Activated CD8-positive, alpha-beta T cell treated with anti-CD3 and anti-CD28 coated beads for 36 hours (primary cell): ENCODE measurements at regions not wholly inside any gene's neighbourhood (a gene's known extent, or its start where the extent isn't known, plus 50 kb on each side); places are given as distances from the start of the nearest gene placed in this dataset.

Experiments
- ATAC-seq: fragments of 200-7000 bp; cut with Tn5 transposase; one replicate; pipeline ENCODE4 v1.10.0; 2021; ENCODE audit warnings: mild to moderate bottlenecking, moderate library complexity
- CTCF ChIA-PET: fragments of 350-600 bp; sonication (Branson Sonifier 250); formaldehyde crosslinking; loops from one replicate; lab custom pipeline; 2021; ENCODE audit warnings: antibody characterized with exemption; lab: Charles Lee
- POLR2A ChIA-PET: fragments of 350-600 bp; sonication (Branson Sonifier 250); formaldehyde crosslinking; loops from one replicate; lab custom pipeline; 2021; ENCODE audit warnings: antibody characterized with exemption; lab: Charles Lee
- DNase-seq: peaks from one replicate; pipeline ENCODE4 v3.0.0-alpha.2; 2020
- H3K27ac Mint-ChIP-seq: one replicate; pipeline ENCODE4 v1.8.0; 2021; ENCODE audit warnings: mild to moderate bottlenecking, mixed read lengths
- H3K27me3 Mint-ChIP-seq: one replicate; pipeline ENCODE4 v1.8.0; 2021; ENCODE audit warnings: mixed read lengths
- H3K36me3 Mint-ChIP-seq: one replicate; pipeline ENCODE4 v1.8.0; 2021; ENCODE audit warnings: low read depth, mixed read lengths
- H3K4me1 Mint-ChIP-seq: one replicate; pipeline ENCODE4 v1.8.0; 2021; ENCODE audit warnings: low read depth, mixed read lengths
- H3K4me3 Mint-ChIP-seq: one replicate; pipeline ENCODE4 v1.8.0; 2021; ENCODE audit warnings: mild to moderate bottlenecking, moderate library complexity, mixed read lengths
- H3K9me3 Mint-ChIP-seq: one replicate; pipeline ENCODE4 v1.8.0; 2021; ENCODE audit warnings: mixed read lengths
- CTCF ChIP-seq: fragments of 200-600 bp; IDR thresholded peaks from one replicate; pipeline ENCODE4 v1.8.0; 2022; ENCODE audit warnings: antibody characterized with exemption, mild to moderate bottlenecking
- intact Hi-C: fragments of 100-400 bp; cut with micrococcal nuclease; formaldehyde crosslinking; loops from one replicate; pipeline ENCODE4 v1.10.0; 2022

- CTCF ChIA-PET, result interaction anchor here (1.5 kb wide), 1 partner anchor 16 kb away, joined by 3 read pairs; no protein-coding TSS in a partner anchor
- TF ChIP-seq CTCF, result no peak
- ATAC-seq (no peak), DNase-seq (no peak)
- Mint-ChIP-seq H3K36me3 (no peaks in the 10 kb centered on the region), H3K4me3 (no peak overlapping the region), H3K27me3 (no peaks in the 10 kb centered on the region), H3K4me1 (no peaks in the 10 kb centered on the region), H3K9me3 (peaks cover 5% of the 10 kb centered on the region), H3K27ac (no peak overlapping the region)
- POLR2A ChIA-PET, result interaction anchor here (0.6 kb wide), 1 partner anchor 144 kb away, joined by 3 read pairs; no protein-coding TSS in a partner anchor
- intact Hi-C loops, result no loop called here
Measured at GRCh38 chr2:183536290-183536689, 412.0 kb downstream of the NUP35 start.

- ATAC-seq (no peak), DNase-seq (no peak)
- ChIA-PET CTCF (interaction anchor here (1.5 kb wide), 1 partner anchor 16 kb away, joined by 3 read pairs; no protein-coding TSS in a partner anchor), POLR2A (interaction anchor here (0.6 kb wide), 2 partner anchors 27 to 143 kb away, joined by 3 read pairs; no protein-coding TSS in a partner anchor)
- no peaks in the 10 kb centered on the region for H3K4me1 Mint-ChIP-seq
- H3K27me3 Mint-ChIP-seq, result no peaks in the 10 kb centered on the region
- no peak for TF ChIP-seq CTCF
- peaks cover 5% of the 10 kb centered on the region for H3K9me3 Mint-ChIP-seq
- no peak overlapping the region for H3K27ac Mint-ChIP-seq
- intact Hi-C loops, result no loop called here
- H3K4me3 Mint-ChIP-seq, result no peak overlapping the region
- no peaks in the 10 kb centered on the region for H3K36me3 Mint-ChIP-seq
Measured at GRCh38 chr2:183536714-183537113, 412.5 kb downstream of the NUP35 start.

DNA sequence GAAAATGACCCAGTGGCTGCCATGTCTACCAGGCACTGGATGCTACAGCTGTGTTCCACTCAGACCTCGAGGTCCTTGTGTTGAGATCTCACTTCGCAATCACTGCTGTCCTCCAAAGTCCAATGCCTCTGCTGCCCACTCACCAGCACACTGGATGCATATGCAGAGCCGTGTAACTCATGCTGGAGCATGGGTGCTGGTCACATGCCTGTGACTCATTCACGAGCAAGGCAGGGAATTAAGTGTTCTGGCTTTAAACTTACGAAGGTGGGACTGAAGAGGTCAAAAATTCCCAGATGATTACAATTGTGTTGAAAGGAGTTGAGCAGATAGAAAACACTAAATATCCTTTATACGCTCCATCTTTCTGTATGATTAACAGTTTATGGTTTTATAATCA, 417.5 kb downstream of the NUP35 start:
- Mint-ChIP-seq H3K27me3 (no peaks in the 10 kb centered on the region), H3K4me3 (no peak overlapping the region), H3K4me1 (no peaks in the 10 kb centered on the region), H3K27ac (no peak overlapping the region), H3K9me3 (peaks cover 19% of the 10 kb centered on the region), H3K36me3 (no peaks in the 10 kb centered on the region)
- CTCF ChIA-PET, result no interaction called here
- TF ChIP-seq CTCF, result no peak
- intact Hi-C loops, result no loop called here
- ATAC-seq (no peak), DNase-seq (no peak)
- POLR2A ChIA-PET, result no interaction called here

GRCh38 chr2:183542606-183543005, 418.4 kb downstream of the NUP35 start:
- ATAC-seq (no peak), DNase-seq (no peak)
- intact Hi-C loops, result no loop called here
- peaks cover 19% of the 10 kb centered on the region for H3K9me3 Mint-ChIP-seq
- no peak overlapping the region for H3K4me3 Mint-ChIP-seq
- H3K36me3 Mint-ChIP-seq, result no peaks in the 10 kb centered on the region
- no peak overlapping the region for H3K27ac Mint-ChIP-seq
- ChIA-PET POLR2A (no interaction called here), CTCF (no interaction called here)
- H3K27me3 Mint-ChIP-seq, result no peaks in the 10 kb centered on the region
- TF ChIP-seq CTCF, result no peak
- no peaks in the 10 kb centered on the region for H3K4me1 Mint-ChIP-seq

- ChIA-PET CTCF (no interaction called here), POLR2A (no interaction called here)
- intact Hi-C loops, result no loop called here
- Mint-ChIP-seq H3K4me1 (no peaks in the 10 kb centered on the region), H3K9me3 (peaks cover 22% of the 10 kb centered on the region), H3K27me3 (no peaks in the 10 kb centered on the region), H3K27ac (no peak overlapping the region), H3K36me3 (no peaks in the 10 kb centered on the region), H3K4me3 (no peak overlapping the region)
- TF ChIP-seq CTCF, result no peak
- ATAC-seq (no peak), DNase-seq (no peak)
Measured at GRCh38 chr2:183543222-183543621, 419.0 kb downstream of the NUP35 start.
